Endodermal cell (in vitro differentiated cells): ENCODE measurements at regions not wholly inside any gene's neighbourhood (a gene's known extent, or its start where the extent isn't known, plus 50 kb on each side); places are given as distances from the start of the nearest gene placed in this dataset.

Experiments
- DNase-seq: peaks from one replicate; pipeline ENCODE4 v3.0.0-alpha.2; 2017
- H3K27ac ChIP-seq: 2 replicates; pipeline ENCODE4 v1.5.1; 2013; ENCODE audit warnings: mild to moderate bottlenecking, low read depth, low read length, moderate library complexity
- H3K27me3 ChIP-seq: 2 replicates; pipeline ENCODE4 v1.6.1; 2013; ENCODE audit warnings: mild to moderate bottlenecking, low read length, moderate library complexity; ENCODE audit not compliant: insufficient read depth, control insufficient read depth, poor library complexity, severe bottlenecking
- H3K36me3 ChIP-seq: 2 replicates; pipeline ENCODE4 v1.7.0; 2013; ENCODE audit warnings: mild to moderate bottlenecking, low read length, moderate library complexity; ENCODE audit not compliant: control insufficient read depth, insufficient read depth
- H3K4me1 ChIP-seq: one replicate; pipeline ENCODE4 v1.7.0; 2013; ENCODE audit warnings: low read length; ENCODE audit not compliant: control insufficient read depth, insufficient read depth
- H3K4me3 ChIP-seq: 2 replicates; pipeline ENCODE4 v1.5.1; 2013; ENCODE audit warnings: mild to moderate bottlenecking, low read length, moderate library complexity
- H3K9ac ChIP-seq: 2 replicates; pipeline ENCODE4 v1.6.1; 2013; ENCODE audit warnings: mild to moderate bottlenecking, low read length, moderate library complexity; ENCODE audit not compliant: poor library complexity, severe bottlenecking; ENCODE audit errors: extremely low read depth
- H3K9me3 ChIP-seq: 2 replicates; pipeline ENCODE4 v1.6.1; 2013; ENCODE audit warnings: mild to moderate bottlenecking, low read length, moderate library complexity; ENCODE audit not compliant: control insufficient read depth
- H3K27ac Mint-ChIP-seq: 2 replicates; pipeline ENCODE4 v1.8.0; 2020; ENCODE audit warnings: mixed read lengths
- H3K27me3 Mint-ChIP-seq: 2 replicates; pipeline ENCODE4 v1.8.0; 2021; ENCODE audit warnings: mild to moderate bottlenecking, mixed read lengths; ENCODE audit not compliant: insufficient read depth
- H3K36me3 Mint-ChIP-seq: 2 replicates; pipeline ENCODE4 v1.8.0; 2020; ENCODE audit warnings: low read depth, mixed read lengths
- H3K4me1 Mint-ChIP-seq: 2 replicates; pipeline ENCODE4 v1.8.0; 2020; ENCODE audit warnings: mixed read lengths
- H3K4me3 Mint-ChIP-seq: 2 replicates; pipeline ENCODE4 v1.8.0; 2020; ENCODE audit warnings: mild to moderate bottlenecking, moderate library complexity, mixed read lengths
- H3K9me3 Mint-ChIP-seq: 2 replicates; pipeline ENCODE4 v1.8.0; 2020; ENCODE audit warnings: mild to moderate bottlenecking, mixed read lengths
- WGBS, 2 experiments: methylation state at CpG; one replicate each; pipeline versions ENCODE4 v1.1.5 to v1.1.7; 2013; ENCODE audit warnings: missing lambda C conversion rate in 2 of 2, mixed read lengths in 1 of 2; ENCODE audit not compliant: insufficient coverage in 1 of 2, insufficient read length in 1 of 2; 5-methylcytosine and 5-hydroxymethylcytosine counted together
- TF ChIP-seq, protein P1 (sequence below): fragments of 200-600 bp; sonication (generic); conservative IDR thresholded peaks from 2 replicates; pipeline ENCODE4 v1.5.0; 2021; ENCODE audit warnings: antibody characterized with exemption, mild to moderate bottlenecking

DNA sequence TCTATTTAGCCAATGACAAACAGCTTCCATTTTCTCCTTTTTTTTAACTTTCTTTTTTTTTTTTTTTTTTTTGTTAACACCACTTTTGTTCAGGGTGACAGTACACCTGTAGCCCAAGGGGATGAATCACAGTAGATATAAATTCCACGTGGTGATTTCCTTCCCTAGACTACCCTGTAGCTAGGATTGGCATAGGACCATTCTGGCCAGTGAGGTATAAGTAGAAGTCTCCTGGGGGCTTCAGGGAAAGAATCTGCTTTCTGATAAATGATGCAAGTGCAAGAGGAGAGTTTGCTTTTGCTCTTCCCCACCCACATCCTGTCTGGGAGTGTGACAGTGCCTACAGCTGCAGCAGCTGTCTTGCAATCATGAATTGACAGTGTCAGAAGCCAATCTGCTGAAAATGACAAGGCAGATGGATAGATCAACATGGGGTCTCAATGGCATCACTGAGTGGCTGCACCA lies 63.2 kb upstream of the TOMM7 start:
- H3K9ac ChIP-seq, result no peak overlapping the region
- Mint-ChIP-seq H3K36me3 (no peaks in the 10 kb centered on the region), H3K4me3 (no peak overlapping the region), H3K27ac (no peak overlapping the region), H3K9me3 (no peaks in the 10 kb centered on the region), H3K4me1 (peaks cover 12% of the 10 kb centered on the region), H3K27me3 (peaks cover 2% of the 10 kb centered on the region)
- WGBS, 2 experiments, result 40 to 57% methylated on average over 1 of the region's 1 CpG
- H3K4me1 ChIP-seq, result no peaks in the 10 kb centered on the region
- H3K4me3 ChIP-seq, result no peak overlapping the region
- DNase-seq, result no peak
- no peaks in the 10 kb centered on the region for H3K27me3 ChIP-seq
- no peak overlapping the region for H3K27ac ChIP-seq
- H3K9me3 ChIP-seq, result no peaks in the 10 kb centered on the region
- TF ChIP-seq, protein P1, sequence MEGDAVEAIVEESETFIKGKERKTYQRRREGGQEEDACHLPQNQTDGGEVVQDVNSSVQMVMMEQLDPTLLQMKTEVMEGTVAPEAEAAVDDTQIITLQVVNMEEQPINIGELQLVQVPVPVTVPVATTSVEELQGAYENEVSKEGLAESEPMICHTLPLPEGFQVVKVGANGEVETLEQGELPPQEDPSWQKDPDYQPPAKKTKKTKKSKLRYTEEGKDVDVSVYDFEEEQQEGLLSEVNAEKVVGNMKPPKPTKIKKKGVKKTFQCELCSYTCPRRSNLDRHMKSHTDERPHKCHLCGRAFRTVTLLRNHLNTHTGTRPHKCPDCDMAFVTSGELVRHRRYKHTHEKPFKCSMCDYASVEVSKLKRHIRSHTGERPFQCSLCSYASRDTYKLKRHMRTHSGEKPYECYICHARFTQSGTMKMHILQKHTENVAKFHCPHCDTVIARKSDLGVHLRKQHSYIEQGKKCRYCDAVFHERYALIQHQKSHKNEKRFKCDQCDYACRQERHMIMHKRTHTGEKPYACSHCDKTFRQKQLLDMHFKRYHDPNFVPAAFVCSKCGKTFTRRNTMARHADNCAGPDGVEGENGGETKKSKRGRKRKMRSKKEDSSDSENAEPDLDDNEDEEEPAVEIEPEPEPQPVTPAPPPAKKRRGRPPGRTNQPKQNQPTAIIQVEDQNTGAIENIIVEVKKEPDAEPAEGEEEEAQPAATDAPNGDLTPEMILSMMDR, result no peak
- no peaks in the 10 kb centered on the region for H3K36me3 ChIP-seq

DNA sequence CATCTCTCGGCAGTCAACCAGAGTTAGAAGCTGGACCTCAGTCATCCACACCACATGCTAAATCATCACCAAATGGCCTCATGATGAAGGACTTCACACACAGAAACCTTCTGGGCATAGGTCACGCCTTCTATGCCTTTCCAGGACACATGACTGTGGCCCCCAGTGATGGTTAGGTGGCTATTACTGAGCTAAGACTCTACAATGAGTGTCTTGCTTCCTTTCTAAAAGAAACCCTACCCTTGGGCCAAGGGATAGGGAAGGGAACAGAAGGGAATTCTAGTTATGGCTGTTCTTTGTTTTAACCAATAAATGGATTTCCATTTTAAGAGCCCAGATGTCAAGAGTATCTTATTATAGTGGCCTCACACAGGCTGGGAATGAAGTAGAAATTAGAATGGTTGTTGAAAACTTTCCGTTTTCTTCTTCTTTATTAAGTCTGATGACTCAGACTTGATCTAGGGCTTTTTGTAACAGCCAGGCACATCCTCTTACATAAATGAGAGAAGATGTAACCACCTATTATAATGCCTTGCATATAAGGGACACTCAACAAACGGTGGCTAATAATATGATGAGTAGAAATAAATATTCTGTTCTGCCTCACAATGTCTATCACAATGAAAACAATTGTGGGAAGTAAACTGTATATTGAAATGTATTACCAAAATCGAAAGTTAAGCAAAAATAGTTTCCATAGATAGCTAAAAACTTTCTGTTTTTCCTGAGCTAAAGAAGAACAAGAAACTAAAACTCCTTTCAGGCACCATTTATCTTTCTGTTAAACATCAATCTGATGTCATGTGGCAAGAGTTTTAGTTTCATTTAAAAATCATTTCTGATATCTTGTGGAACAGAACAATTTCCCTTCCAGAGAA lies 62.5 kb upstream of the TOMM7 start:
- TF ChIP-seq, protein P1, result no peak
- Mint-ChIP-seq H3K27ac (no peak overlapping the region), H3K9me3 (no peaks in the 10 kb centered on the region), H3K36me3 (no peaks in the 10 kb centered on the region), H3K4me1 (peaks cover 18% of the 10 kb centered on the region), H3K4me3 (no peak overlapping the region), H3K27me3 (peaks cover 2% of the 10 kb centered on the region)
- no peak for DNase-seq
- H3K27me3 ChIP-seq, result no peaks in the 10 kb centered on the region
- H3K36me3 ChIP-seq, result no peaks in the 10 kb centered on the region
- H3K9ac ChIP-seq, result no peak overlapping the region
- no peak overlapping the region for H3K4me3 ChIP-seq
- H3K4me1 ChIP-seq, result no peaks in the 10 kb centered on the region
- 92% methylated on average over 5 of the region's 5 CpGs; no CpG with 5 or more reads in 1 of the 2 experiments for WGBS, 2 experiments
- H3K9me3 ChIP-seq, result no peaks in the 10 kb centered on the region
- no peak overlapping the region for H3K27ac ChIP-seq

DNA sequence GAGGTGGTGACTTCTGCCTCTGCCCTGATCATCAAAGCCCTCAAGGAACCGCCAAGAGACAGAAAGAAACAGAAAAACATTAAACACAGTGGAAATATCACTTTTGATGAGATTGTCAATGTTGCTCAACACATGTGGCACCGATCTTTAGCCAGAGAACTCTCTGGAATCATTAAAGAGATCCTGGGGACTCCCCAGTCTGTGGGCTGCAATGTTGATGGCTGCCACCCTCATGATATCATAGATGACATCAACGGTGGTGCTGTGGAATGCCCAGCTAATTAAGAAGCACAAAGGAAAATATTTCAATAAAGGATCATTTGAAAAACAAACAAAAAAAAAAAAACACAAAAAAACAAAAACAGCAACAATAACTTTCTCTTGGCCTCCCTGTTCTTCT lies 59.5 kb upstream of the TOMM7 start:
- TF ChIP-seq, protein P1, result no peak
- Histone ChIP-seq H3K36me3 (no peaks in the 10 kb centered on the region), H3K27me3 (no peaks in the 10 kb centered on the region), H3K9me3 (no peaks in the 10 kb centered on the region), H3K4me1 (no peaks in the 10 kb centered on the region), H3K4me3 (no peak overlapping the region), H3K9ac (no peak overlapping the region), H3K27ac (no peak overlapping the region)
- no peak overlapping the region for H3K27ac Mint-ChIP-seq
- DNase-seq, result no peak
- H3K36me3 Mint-ChIP-seq, result no peaks in the 10 kb centered on the region
- no peak overlapping the region for H3K4me3 Mint-ChIP-seq
- peaks cover 2% of the 10 kb centered on the region for H3K27me3 Mint-ChIP-seq
- 94 to 96% methylated on average over 2 to 3 of the region's 3 CpGs for WGBS, 2 experiments
- H3K4me1 Mint-ChIP-seq, result peaks cover 28% of the 10 kb centered on the region
- H3K9me3 Mint-ChIP-seq, result no peaks in the 10 kb centered on the region
